Stimulated activated naive CD4-positive, alpha-beta T cell treated with Interleukin-2 at 50 U/mL for 16 hours (primary cell): ENCODE measurements at regions not wholly inside any gene's neighbourhood (a gene's known extent, or its start where the extent isn't known, plus 50 kb on each side); places are given as distances from the start of the nearest gene placed in this dataset.

ENCODE experiments used
- DNase-seq: peaks from one replicate; lab custom pipeline; 2025; lab: John Stamatoyannopoulos, UW

DNA sequence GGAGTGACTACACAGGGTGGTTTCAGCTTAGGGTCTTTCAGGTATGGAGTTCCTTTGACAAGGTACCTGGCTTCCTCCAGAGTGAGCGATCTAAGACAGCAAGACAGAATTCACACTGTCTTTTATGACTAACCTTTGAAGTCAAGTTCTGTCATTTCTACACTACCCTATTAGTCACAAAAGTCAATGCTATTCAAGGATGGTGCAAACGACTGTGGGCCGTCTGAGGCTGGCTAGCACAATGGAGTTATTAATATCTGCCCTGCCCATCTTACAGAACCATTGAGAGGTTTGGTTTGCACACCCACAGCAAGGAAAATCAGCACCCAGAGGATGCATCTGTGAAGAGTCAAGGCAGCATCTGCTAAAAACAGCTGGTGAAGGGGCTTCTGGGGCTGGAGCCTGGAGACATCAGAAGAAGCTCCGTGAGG lies 62.9 kb upstream of the XCR1 start:
- no peak for DNase-seq

DNA sequence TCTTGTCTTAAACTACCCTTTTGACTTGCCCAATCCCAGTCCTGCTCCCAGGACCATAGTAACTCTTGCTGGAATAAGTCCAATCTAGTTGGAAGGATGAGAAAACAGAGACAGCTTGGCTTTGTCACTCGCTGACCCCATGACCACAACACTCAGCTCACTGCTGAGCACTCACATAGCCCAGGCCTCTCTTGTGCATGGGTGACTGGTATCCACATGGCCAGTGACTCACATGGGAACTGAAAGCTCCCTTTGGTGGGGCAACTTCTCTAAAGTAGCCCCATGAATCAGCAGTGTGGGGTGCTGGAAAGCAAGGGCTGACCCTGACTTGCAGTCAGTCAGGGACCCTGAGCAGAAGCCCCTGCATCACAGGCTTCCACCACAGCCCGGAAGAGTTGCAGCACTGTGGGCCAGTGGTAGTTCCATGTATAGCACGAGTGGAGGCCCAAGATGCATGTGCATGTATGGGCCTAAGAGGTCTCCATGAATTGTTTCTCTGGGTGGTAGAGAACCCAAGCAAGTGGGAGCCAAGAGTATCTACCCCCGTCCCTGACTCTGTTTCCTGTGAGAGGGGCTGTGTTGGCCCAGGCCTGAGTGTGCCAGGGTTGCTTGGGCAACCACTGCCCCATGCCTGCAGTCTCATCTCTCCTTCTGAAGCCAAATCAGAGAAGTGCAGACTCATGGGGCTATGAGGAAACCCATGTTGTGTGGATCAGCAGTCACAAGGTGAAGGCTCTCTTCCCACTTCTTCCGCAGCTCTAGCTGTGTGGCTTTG lies 62.1 kb upstream of the XCR1 start:
- DNase-seq, result no peak

DNA sequence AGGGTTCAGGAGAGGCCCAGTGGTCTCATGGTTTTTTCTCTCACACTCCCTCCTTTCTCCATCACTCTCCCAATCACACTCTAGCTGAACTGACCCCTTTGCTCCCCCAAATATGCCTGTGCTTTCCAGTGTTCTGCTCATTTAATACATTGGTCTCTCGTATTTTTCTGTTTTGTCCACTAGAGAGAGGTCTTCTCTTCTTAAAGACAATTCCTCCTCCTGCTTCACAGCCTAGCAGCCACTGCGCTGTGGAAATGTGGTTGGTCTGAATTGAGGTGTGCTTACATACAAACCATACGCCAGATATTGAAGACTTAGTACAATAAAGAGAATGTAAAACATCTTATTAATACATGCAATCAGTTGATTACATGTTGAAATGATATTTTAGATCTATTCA lies 60.6 kb upstream of the XCR1 start:
- no peak for DNase-seq

DNA sequence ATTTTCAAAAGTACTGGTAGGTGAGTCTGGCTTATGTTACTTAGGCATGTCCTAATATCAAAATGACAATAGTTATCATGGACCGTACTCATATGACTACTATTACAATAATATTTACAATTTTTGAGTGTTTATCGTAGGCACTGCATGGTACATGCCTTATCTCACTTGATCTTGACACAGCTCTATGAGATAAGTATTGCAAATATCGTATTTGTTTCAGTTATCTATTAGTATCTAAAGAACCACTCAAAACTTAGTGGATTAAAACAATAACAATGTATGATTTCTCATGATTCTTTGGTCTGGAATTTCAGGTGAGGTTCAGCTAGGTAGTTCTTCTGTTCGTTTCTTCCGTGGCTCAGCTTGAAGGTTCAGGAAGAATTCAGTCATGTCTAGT lies 59.7 kb upstream of the XCR1 start:
- DNase-seq, result no peak

DNA sequence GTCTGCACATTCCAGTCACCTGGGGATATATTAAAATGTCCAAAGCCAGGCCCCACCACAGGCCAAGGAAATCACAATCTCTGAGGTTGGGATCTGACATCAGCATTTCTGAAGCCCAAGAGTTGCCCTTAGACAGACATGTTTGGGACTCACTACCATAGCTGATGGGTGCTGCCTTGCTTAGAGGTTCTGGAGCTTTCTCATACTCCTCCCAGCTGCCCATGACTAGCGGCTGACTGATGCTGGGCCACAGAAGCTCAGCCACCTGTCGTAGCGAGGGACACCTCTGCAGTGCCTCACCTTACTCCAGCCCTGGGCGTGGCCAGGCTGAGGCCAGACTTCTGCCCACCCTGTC lies 58.8 kb upstream of the XCR1 start:
- no peak for DNase-seq

DNA sequence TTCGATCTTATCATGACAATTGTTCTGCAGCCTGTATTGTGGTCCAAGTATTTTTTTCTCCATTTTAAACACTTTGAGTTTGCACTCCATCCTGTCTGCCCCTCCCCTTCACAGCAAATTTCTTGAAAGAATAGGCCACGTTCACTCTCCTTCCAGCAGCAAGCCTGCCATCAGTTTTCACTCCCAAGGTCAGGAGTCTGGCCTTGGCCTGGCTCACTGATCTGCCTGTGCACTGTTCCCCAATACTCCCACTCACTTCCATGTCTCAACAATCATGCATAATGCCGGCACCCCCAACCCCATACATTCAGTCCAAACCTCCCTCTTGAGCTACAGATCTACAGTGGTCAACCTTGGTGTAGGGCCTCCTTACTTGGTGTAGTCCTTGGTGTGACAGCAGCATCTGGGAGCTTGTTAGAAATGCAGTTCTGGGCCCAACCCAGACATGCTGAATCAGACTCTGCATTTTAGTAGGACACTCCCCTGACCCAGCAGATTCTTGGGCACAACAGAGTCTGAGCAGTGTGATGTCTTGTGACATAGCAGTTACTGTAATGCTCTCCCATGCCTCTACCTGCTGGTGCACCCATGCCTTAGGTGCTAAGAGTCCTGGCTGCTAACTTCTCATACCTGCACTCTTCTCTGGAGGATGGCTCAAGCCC lies 58.3 kb upstream of the XCR1 start:
- no peak for DNase-seq

DNA sequence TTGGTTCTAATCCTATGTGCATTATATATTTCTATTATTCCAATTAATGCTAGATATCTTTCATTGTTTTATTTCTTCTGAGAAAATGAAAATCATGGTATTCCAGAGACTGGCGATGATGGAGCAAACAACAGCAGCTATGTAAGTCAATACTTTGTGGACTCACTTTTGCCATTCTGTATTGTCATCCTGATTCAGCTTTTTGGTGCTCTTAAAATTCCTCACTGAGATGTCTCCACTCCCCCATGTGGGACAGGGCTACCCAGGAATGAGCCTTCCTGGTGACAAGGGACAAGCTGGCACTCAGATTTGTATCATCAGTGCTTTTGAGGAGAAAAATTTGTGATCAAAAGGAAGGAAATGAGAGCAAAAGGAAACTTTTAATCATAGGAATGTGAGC lies 56.7 kb upstream of the XCR1 start:
- no peak for DNase-seq

DNA sequence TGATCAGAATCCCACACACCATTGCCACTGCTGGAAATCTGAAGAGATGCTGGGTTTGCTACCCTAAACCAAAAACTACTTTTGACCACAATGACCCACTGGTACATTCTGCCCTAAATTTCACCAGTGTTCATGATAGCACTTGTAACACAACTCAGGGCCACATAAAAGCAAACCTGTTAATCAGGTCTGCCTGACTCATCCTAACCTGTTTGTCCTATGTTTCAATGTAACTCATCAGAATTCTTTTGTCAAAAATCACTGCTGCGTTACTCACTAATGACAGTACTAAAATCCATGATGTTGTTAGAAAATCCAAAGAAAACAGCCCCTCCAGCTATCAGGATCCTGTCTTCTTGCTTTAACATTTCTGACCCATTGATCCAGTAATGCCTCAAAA lies 55.6 kb upstream of the XCR1 start:
- DNase-seq, result no peak

DNA sequence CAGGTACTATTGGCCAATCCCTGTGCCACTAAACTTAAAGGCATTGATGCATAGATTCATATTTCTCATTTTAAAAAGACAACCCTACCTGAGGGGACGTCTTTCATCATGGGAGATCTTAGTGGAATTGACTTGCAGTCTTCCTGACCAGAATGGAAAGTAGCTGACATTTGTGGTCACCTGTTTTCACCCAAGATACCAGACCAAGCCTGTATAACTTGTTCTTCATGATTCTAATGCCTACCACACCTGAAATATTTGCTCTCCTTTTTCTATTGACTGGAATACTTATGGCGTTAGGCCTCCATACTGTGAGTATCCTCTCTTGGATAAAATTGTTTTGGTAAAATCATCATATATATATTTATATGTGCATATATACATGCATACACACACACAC lies 54.7 kb upstream of the XCR1 start:
- no peak for DNase-seq

DNA sequence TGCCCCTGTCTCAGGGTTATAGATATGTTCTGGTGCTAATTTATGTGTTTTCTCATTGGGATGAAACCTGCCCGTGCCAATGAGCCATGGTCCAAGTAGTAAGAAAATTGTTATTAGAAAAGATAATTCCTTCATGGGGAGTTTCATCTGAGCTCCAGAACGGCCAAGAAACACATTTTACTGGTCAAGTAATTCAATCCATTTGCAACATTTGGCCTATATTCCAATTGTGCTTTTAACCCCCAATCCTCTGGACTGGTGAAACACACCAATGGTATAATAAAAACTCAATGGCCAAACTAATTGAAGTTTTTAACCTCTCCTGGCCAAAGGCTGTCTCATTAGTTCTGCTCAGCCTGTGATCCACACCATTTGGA lies 53.7 kb upstream of the XCR1 start:
- no peak for DNase-seq

DNA sequence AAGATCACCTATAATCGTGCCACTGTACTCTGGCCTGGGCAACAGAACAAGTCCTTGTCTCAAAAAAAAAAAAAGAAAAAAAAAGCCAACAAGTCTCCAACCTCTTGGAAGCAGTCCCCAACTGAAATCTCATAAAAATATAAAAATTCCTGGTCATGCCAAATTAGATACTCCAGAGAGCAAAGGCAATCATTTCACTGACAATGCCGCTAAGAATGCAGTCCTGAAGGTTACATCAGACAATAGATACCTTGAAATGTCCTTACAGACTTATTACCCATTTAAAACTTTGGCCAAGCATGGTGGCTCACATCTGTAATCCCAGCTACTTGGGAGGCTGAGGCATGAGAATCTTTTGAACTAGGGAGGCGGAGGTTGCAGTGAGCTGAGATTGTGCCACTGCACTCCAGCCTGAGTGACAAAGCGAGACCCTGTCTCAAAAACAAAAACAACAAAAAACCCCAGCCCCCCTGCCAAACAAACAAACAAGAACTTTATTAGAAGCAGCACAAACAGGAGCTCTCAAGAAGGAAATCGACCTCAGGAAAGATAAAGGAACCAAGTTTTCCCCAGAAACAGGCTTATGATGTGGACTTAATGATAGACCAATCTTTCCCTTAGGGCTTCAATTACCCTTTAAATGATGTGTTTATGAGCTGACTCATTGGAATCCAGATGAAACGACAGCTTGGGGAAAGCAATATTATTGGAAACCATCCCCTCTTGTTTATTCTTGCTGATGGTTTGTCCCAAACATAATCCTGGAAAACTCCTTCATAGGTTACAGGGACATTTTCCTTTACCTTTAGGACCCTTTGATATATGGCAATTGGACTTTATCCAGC lies 53.1 kb upstream of the XCR1 start:
- DNase-seq, result no peak

DNA sequence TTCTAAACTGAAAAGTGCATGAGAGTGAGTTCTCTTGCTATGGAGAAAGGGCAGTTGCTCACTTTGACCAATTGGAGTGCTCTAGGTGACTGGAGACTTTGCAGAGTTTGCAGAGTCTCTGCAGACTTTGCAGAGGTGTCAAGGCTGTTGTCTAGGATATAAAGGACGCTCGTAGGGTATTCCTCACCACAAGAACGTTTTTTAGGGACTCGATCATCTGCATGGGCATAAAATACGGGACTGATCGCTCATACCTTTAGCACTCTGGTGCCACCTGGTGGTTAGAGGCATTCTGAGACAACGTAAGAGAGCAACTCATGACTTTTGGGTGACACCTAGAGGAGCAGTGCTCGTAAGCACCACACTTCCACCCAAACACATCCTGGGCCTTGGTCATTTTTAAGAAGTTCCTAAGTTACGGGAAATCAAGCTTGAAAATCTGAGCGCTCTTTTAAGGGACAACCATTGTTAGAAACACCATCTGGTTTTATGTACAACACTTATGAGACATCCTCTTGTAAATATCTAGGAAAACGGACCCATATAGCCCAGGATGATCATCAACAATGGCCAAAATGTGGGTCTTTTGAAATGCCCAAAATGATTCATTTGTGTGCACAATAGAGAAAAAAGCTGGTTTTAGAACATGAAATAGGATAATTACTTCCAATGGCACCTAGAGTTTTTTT lies 51.6 kb upstream of the XCR1 start:
- DNase-seq, result peak; percentile 78
